ENCODE measurements at regions not wholly inside any gene's neighbourhood (a gene's known extent, or its start where the extent isn't known, plus 50 kb on each side); places are given as distances from the start of the nearest gene placed in this dataset.

- TF ChIP-seq CTCF (IDR thresholded peaks at IDR 0.05; ENCODE audit: low read depth, low read length, poor library complexity, severe bottlenecking), result no peak
- TF ChIP-seq EZH2phosphoT487 (IDR thresholded peaks at IDR 0.05; ENCODE audit: borderline replicate concordance, low read length), result no peak
These were observed 427.9 kb upstream of the CELF2 start for GRCh38 chr10:10589540-10590303.

Data from DOHH2 (cell line).